ENCODE measurements at regions not wholly inside any gene's neighbourhood (a gene's known extent, or its start where the extent isn't known, plus 50 kb on each side); places are given as distances from the start of the nearest gene placed in this dataset.

DNA sequence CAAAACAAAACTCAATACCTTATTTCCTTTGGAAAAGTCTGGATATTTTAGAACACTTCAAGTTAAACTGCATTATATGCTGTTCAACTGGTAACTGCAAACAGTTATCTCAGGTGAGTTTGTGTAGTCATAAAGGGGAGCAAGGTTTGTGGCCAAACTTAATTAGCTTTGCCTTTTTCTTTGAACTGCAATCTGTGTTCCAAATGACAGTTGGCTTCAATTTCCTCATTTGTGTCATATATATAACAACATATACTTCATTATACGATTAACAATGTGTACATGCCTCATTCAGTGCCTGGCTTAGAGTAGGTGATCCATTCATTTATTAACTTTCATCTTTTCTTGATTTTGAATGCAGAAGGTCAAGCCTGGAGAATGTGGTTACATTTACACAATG, 55.8 kb downstream of the KCNE4 start:
- H3K27me3 ChIP-seq (ENCODE audit: control insufficient read depth, insufficient read depth, low read length, poor library complexity, severe bottlenecking): no peaks in the 10 kb centered on the region
- no peaks in the 10 kb centered on the region for H3K36me3 Mint-ChIP-seq (ENCODE audit: low read depth)
- no peaks in the 10 kb centered on the region for H3K9me3 ChIP-seq (ENCODE audit: control insufficient read depth, low read length)
- no peaks in the 10 kb centered on the region for H3K9me3 Mint-ChIP-seq
- H3K27ac Mint-ChIP-seq: no peak overlapping the region
- no peak overlapping the region for H3K9ac ChIP-seq (ENCODE audit: extremely low read depth, low read length, poor library complexity, severe bottlenecking)
- no peak for DNase-seq
- H3K36me3 ChIP-seq (ENCODE audit: control insufficient read depth, insufficient read depth, low read length): no peaks in the 10 kb centered on the region
- H3K27ac ChIP-seq (ENCODE audit: low read depth, low read length): no peak overlapping the region
- H3K27me3 Mint-ChIP-seq (ENCODE audit: insufficient read depth): no peaks in the 10 kb centered on the region
- no peaks in the 10 kb centered on the region for H3K4me1 ChIP-seq (ENCODE audit: control insufficient read depth, insufficient read depth, low read length)
- H3K4me1 Mint-ChIP-seq: no peaks in the 10 kb centered on the region
- H3K4me3 ChIP-seq (ENCODE audit: low read length): no peak overlapping the region
- TF ChIP-seq, protein P1, sequence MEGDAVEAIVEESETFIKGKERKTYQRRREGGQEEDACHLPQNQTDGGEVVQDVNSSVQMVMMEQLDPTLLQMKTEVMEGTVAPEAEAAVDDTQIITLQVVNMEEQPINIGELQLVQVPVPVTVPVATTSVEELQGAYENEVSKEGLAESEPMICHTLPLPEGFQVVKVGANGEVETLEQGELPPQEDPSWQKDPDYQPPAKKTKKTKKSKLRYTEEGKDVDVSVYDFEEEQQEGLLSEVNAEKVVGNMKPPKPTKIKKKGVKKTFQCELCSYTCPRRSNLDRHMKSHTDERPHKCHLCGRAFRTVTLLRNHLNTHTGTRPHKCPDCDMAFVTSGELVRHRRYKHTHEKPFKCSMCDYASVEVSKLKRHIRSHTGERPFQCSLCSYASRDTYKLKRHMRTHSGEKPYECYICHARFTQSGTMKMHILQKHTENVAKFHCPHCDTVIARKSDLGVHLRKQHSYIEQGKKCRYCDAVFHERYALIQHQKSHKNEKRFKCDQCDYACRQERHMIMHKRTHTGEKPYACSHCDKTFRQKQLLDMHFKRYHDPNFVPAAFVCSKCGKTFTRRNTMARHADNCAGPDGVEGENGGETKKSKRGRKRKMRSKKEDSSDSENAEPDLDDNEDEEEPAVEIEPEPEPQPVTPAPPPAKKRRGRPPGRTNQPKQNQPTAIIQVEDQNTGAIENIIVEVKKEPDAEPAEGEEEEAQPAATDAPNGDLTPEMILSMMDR (conservative IDR thresholded peaks at IDR 0.05): no peak
- no peak overlapping the region for H3K4me3 Mint-ChIP-seq
- WGBS, 2 experiments (ENCODE audit: insufficient coverage in 1 of 2, insufficient read length in 1 of 2): 91% methylated on average over 1 of the region's 1 CpG; no CpG with 5 or more reads in 1 of the 2 experiments

DNA sequence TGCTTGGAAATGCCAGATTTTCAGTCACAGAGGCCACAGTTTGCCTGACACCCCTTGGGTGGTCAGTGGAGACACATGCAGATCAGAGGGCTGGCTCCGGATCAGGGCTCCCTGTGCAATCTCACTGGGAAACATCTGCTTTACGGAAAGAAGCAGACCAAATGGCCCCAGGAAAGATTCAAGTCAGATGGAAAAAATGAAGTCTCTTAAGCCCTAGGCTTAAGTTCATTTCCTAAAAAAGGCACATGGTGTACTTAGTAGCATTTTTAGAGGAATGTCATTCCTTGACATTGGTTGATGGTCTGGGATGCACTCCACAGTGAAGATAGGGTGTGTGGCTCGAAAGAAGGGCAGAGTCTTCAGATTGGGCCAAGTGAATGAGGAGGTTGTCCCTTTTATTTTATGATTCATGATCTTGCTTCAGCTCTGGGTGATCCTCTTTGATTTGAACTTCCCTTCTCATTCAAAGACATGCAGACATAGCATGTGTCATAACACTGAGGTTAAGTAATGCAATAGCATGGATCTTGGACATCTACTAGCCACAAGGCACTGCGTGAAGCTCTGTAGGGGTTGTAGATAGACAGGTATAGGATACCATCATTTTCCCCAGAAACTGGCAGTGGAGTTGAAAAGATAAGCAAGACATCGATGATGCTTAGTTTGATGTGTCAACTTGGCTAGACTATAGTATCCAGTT, 56.5 kb downstream of the KCNE4 start:
- no peak overlapping the region for H3K4me3 Mint-ChIP-seq
- Histone ChIP-seq H3K27ac (ENCODE audit: low read depth, low read length) (no peak overlapping the region), H3K9ac (ENCODE audit: extremely low read depth, low read length, poor library complexity, severe bottlenecking) (no peak overlapping the region), H3K4me1 (ENCODE audit: control insufficient read depth, insufficient read depth, low read length) (no peaks in the 10 kb centered on the region), H3K4me3 (ENCODE audit: low read length) (no peak overlapping the region), H3K9me3 (ENCODE audit: control insufficient read depth, low read length) (no peaks in the 10 kb centered on the region), H3K27me3 (ENCODE audit: control insufficient read depth, insufficient read depth, low read length, poor library complexity, severe bottlenecking) (no peaks in the 10 kb centered on the region), H3K36me3 (ENCODE audit: control insufficient read depth, insufficient read depth, low read length) (no peaks in the 10 kb centered on the region)
- H3K9me3 Mint-ChIP-seq: no peaks in the 10 kb centered on the region
- no peaks in the 10 kb centered on the region for H3K4me1 Mint-ChIP-seq
- 48 to 58% methylated on average over 4 to 5 of the region's 5 CpGs for WGBS, 2 experiments (ENCODE audit: insufficient coverage in 1 of 2, insufficient read length in 1 of 2)
- DNase-seq: no peak
- no peak overlapping the region for H3K27ac Mint-ChIP-seq
- no peaks in the 10 kb centered on the region for H3K36me3 Mint-ChIP-seq (ENCODE audit: low read depth)
- TF ChIP-seq, protein P1 (conservative IDR thresholded peaks at IDR 0.05): no peak
- no peaks in the 10 kb centered on the region for H3K27me3 Mint-ChIP-seq (ENCODE audit: insufficient read depth)

DNA sequence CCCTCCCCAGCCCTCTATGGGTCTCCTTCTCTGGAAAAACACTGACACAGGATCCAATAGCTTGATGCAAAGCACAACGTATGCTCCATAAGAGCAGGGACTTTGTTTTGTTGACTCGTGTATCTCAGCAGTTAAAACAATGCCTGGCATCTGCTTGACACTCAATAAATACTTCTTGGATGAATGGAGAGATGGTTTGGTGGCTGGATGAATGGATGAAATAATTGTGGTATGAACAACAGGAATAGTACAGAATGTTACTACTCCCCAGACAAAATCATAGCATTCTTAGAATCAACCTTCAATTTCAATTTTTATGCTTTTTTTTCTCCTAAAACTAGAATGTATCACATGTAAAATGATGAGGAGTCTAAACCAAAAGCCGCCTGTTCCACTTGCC, 57.4 kb downstream of the KCNE4 start:
- WGBS, 2 experiments (ENCODE audit: insufficient coverage in 1 of 2, insufficient read length in 1 of 2): 71 to 100% methylated on average over 2 to 3 of the region's 3 CpGs
- H3K9me3 ChIP-seq (ENCODE audit: control insufficient read depth, low read length): no peaks in the 10 kb centered on the region
- H3K4me1 Mint-ChIP-seq: no peaks in the 10 kb centered on the region
- no peaks in the 10 kb centered on the region for H3K36me3 Mint-ChIP-seq (ENCODE audit: low read depth)
- H3K9me3 Mint-ChIP-seq: no peaks in the 10 kb centered on the region
- no peak for DNase-seq
- no peak overlapping the region for H3K9ac ChIP-seq (ENCODE audit: extremely low read depth, low read length, poor library complexity, severe bottlenecking)
- no peaks in the 10 kb centered on the region for H3K36me3 ChIP-seq (ENCODE audit: control insufficient read depth, insufficient read depth, low read length)
- no peaks in the 10 kb centered on the region for H3K27me3 ChIP-seq (ENCODE audit: control insufficient read depth, insufficient read depth, low read length, poor library complexity, severe bottlenecking)
- TF ChIP-seq, protein P1 (conservative IDR thresholded peaks at IDR 0.05): no peak
- no peaks in the 10 kb centered on the region for H3K27me3 Mint-ChIP-seq (ENCODE audit: insufficient read depth)
- no peaks in the 10 kb centered on the region for H3K4me1 ChIP-seq (ENCODE audit: control insufficient read depth, insufficient read depth, low read length)
- H3K4me3 Mint-ChIP-seq: no peak overlapping the region
- H3K4me3 ChIP-seq (ENCODE audit: low read length): no peak overlapping the region
- no peak overlapping the region for H3K27ac ChIP-seq (ENCODE audit: low read depth, low read length)
- no peak overlapping the region for H3K27ac Mint-ChIP-seq
